GM12874 (cell line): ENCODE measurements at regions not wholly inside any gene's neighbourhood (a gene's known extent, or its start where the extent isn't known, plus 50 kb on each side); places are given as distances from the start of the nearest gene placed in this dataset.

Experiments used
- CTCF ChIP-seq: IDR thresholded peaks from 2 replicates; pipeline ENCODE4 v1.5.1; 2011; ENCODE audit warnings: low read depth, mild to moderate bottlenecking, control low read depth, low read length, moderate library complexity; ENCODE audit not compliant: insufficient read depth

GRCh38 chr20:23165964-23166363 lies 79.8 kb upstream of the CD93 start:
- no peak for TF ChIP-seq CTCF

DNA sequence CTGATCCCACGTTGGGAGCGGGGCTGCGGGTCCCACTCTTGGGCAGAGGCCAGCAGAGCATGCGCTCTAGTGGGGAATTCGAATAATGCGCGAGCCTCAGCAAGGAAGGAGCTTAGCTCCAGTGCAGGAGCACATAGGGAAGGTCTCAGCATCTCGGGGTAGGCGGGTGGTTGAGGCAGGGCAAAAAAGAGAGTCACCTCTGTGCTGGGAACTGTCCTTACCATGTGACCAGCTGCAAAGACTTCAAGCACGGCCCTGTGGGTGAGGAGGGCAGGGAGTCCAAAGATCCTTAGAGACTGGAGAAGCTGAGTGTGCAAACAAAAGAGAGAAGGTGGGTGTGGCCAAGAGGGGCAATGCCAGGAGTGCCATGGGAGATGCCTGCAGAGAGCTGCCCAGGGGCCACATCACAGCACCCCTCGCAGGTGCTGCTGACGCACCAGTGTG lies 79.2 kb upstream of the CD93 start:
- no peak for TF ChIP-seq CTCF

DNA sequence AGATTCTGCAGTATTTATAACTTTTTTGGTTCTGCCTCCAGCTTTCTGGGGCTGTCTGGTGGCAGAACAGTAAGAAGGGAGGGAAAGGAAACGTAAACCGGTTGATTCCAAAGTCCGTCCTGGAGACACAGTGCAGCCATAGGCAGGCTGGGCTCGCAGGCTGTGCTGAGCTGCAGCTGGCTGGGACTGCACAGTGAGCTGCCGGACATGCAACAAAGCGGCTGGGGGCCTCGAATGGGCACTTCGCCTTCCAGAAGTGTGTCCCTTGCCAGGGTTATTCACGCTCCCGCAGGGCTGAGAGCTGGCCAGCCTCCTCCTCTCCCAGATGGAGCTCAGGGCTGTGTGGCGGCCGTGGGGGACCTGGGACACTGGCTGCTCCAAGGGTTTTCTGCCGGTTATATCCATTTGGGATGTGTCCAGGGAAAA lies 78.1 kb upstream of the CD93 start:
- TF ChIP-seq CTCF: no peak

DNA sequence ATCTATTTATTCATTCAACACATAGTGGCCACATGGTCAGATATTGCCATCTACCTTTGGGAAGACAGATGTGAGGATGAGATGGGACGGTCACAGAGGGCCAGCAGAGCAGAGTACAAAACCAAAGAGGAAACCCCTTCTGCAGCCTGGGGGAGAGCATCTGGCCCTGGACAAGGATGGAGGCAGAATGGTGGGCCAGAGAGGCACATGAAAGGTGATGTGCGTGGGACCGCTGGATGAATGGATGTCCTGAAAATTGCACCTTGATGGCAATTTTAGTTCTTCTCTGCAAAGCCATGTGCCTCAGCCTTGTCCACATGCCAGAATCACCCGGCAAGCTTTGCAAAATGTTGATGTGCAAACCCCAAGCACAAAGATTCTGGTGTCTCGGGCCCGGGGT lies 77.4 kb upstream of the CD93 start:
- TF ChIP-seq CTCF: no peak

GRCh38 chr20:23162887-23163286 lies 76.8 kb upstream of the CD93 start:
- no peak for TF ChIP-seq CTCF

GRCh38 chr20:23161968-23162696 lies 76.0 kb upstream of the CD93 start:
- TF ChIP-seq CTCF: no peak

GRCh38 chr20:23161244-23161891 lies 75.2 kb upstream of the CD93 start:
- TF ChIP-seq CTCF: no peak
